ENCODE measurements at regions not wholly inside any gene's neighbourhood (a gene's known extent, or its start where the extent isn't known, plus 50 kb on each side); places are given as distances from the start of the nearest gene placed in this dataset.

DNA sequence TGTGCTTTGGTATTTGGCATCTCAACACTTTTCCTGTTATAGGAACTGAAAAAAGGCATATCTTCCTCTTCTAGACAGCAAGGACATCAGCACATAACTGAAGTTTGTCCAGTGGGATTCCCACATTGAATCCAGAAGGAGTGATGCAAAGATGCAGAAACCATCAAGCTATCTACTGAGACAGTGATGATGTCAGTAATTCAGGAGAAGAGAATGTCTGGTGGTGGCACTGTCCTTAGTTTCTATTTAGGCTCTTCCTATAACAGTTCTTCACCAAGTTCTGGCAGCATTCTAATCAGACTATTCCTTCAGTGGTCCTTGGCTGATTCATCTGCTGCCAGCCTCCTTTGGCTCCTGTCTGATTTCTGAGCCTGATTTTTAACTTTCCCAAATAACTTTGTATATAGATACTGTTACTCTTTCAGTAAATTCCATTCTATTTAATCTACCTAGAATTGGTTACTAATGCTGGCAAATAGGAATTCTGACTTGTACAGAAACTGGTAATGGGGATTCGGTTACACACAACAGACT lies 56.6 kb upstream of the AGPS start:
- TF ChIP-seq, protein P1, sequence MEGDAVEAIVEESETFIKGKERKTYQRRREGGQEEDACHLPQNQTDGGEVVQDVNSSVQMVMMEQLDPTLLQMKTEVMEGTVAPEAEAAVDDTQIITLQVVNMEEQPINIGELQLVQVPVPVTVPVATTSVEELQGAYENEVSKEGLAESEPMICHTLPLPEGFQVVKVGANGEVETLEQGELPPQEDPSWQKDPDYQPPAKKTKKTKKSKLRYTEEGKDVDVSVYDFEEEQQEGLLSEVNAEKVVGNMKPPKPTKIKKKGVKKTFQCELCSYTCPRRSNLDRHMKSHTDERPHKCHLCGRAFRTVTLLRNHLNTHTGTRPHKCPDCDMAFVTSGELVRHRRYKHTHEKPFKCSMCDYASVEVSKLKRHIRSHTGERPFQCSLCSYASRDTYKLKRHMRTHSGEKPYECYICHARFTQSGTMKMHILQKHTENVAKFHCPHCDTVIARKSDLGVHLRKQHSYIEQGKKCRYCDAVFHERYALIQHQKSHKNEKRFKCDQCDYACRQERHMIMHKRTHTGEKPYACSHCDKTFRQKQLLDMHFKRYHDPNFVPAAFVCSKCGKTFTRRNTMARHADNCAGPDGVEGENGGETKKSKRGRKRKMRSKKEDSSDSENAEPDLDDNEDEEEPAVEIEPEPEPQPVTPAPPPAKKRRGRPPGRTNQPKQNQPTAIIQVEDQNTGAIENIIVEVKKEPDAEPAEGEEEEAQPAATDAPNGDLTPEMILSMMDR (IDR thresholded peaks at IDR 0.05; ENCODE audit: insufficient read depth, low read depth, low read length), result no peak
- no peak for TF ChIP-seq EZH2 (IDR thresholded peaks at IDR 0.05; ENCODE audit: insufficient read depth, low read length)
